NCI-H2029 treated with DMSO at 0.1 percent for 48 hours (cell line): ENCODE measurements at regions not wholly inside any gene's neighbourhood (a gene's known extent, or its start where the extent isn't known, plus 50 kb on each side); places are given as distances from the start of the nearest gene placed in this dataset.
A peak's percentile ranks its signal among the peaks of the same experiment; 100 is the strongest.
"Not testable (repeated sequence)": the region's sequence is repeated elsewhere in the genome, so short reads cannot be mapped to it uniquely, and the experiment has no call there.

Experiments used
- DNase-seq: peaks from one replicate; lab custom pipeline; 2025; lab: John Stamatoyannopoulos, UW

- no peak for DNase-seq
Measured at GRCh38 chr2:183459466-183459865, 335.2 kb downstream of the NUP35 start.

- DNase-seq = no peak
Measured at GRCh38 chr2:183463821-183464220, 339.6 kb downstream of the NUP35 start.

- no peak for DNase-seq
Measured at GRCh38 chr2:183465048-183465447, 340.8 kb downstream of the NUP35 start.

GRCh38 chr2:183474912-183475695 lies 350.9 kb downstream of the NUP35 start:
- no peak for DNase-seq

- DNase-seq = no peak
Measured at GRCh38 chr2:183476490-183476889, 352.2 kb downstream of the NUP35 start.

- DNase-seq = no peak
Measured at GRCh38 chr2:183477296-183477695, 353.1 kb downstream of the NUP35 start.

- not testable (repeated sequence) for DNase-seq
Measured at GRCh38 chr2:183478941-183479595, 354.8 kb downstream of the NUP35 start.

- DNase-seq = no peak
Measured at GRCh38 chr2:183487326-183487725, 363.1 kb downstream of the NUP35 start.

- DNase-seq = no peak
Measured at GRCh38 chr2:183488421-183488820, 364.2 kb downstream of the NUP35 start.

- DNase-seq = no peak
Measured at GRCh38 chr2:183490489-183490888, 366.2 kb downstream of the NUP35 start.

GRCh38 chr2:183490914-183491313 lies 366.7 kb downstream of the NUP35 start:
- DNase-seq = peak; percentile 1

- no peak for DNase-seq
Measured at GRCh38 chr2:183493040-183493439, 368.8 kb downstream of the NUP35 start.

- no peak for DNase-seq
Measured at GRCh38 chr2:183495079-183495478, 370.8 kb downstream of the NUP35 start.

GRCh38 chr2:183495589-183496267 lies 371.5 kb downstream of the NUP35 start:
- no peak for DNase-seq

- no peak for DNase-seq
Measured at GRCh38 chr2:183497861-183498260, 373.6 kb downstream of the NUP35 start.

GRCh38 chr2:183505911-183506310 lies 381.7 kb downstream of the NUP35 start:
- DNase-seq = no peak

GRCh38 chr2:183511154-183511553 lies 386.9 kb downstream of the NUP35 start:
- DNase-seq = no peak

GRCh38 chr2:183519371-183520056 lies 395.3 kb downstream of the NUP35 start:
- DNase-seq = peak; percentile 46

GRCh38 chr2:183521911-183522310 lies 397.7 kb downstream of the NUP35 start:
- DNase-seq = no peak

GRCh38 chr2:183522489-183523266 lies 398.4 kb downstream of the NUP35 start:
- DNase-seq = no peak

- DNase-seq = no peak
Measured at GRCh38 chr2:183530333-183530901, 406.2 kb downstream of the NUP35 start.
